ENCODE measurements at regions not wholly inside any gene's neighbourhood (a gene's known extent, or its start where the extent isn't known, plus 50 kb on each side); places are given as distances from the start of the nearest gene placed in this dataset.

DNA sequence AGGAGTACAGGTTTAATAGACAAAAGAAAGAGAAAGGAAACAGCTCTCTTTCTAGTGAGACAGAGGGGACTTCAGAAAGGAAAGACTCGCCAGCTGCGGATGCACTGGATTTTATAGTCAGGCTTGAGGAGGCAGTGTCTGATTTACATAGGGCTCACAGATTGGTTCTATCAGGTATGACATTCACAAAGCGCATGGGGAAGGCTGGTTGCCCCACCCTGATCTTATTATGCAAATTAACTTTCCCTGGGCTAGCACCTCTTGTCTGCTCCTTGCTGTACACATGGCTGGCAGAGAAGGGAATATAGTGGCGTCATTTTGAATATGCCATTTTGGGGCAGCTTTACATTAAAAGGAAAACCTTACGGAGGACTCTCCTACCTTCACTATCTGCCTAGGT, 938.4 kb upstream of the SEMA6D start:
- DNase-seq (ENCODE audit: low read depth, low spot score) = no peak
- Mint-ChIP-seq H3K4me1 (no peaks in the 10 kb centered on the region), H3K4me3 (no peak overlapping the region), H3K9me3 (no peaks in the 10 kb centered on the region), H3K27me3 (ENCODE audit: low read depth) (no peaks in the 10 kb centered on the region), H3K27ac (ENCODE audit: unreplicated experiment) (no peak overlapping the region), H3K36me3 (ENCODE audit: low read depth) (no peaks in the 10 kb centered on the region)
- TF ChIP-seq, protein P1, sequence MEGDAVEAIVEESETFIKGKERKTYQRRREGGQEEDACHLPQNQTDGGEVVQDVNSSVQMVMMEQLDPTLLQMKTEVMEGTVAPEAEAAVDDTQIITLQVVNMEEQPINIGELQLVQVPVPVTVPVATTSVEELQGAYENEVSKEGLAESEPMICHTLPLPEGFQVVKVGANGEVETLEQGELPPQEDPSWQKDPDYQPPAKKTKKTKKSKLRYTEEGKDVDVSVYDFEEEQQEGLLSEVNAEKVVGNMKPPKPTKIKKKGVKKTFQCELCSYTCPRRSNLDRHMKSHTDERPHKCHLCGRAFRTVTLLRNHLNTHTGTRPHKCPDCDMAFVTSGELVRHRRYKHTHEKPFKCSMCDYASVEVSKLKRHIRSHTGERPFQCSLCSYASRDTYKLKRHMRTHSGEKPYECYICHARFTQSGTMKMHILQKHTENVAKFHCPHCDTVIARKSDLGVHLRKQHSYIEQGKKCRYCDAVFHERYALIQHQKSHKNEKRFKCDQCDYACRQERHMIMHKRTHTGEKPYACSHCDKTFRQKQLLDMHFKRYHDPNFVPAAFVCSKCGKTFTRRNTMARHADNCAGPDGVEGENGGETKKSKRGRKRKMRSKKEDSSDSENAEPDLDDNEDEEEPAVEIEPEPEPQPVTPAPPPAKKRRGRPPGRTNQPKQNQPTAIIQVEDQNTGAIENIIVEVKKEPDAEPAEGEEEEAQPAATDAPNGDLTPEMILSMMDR (conservative IDR thresholded peaks at IDR 0.05) = no peak

DNA sequence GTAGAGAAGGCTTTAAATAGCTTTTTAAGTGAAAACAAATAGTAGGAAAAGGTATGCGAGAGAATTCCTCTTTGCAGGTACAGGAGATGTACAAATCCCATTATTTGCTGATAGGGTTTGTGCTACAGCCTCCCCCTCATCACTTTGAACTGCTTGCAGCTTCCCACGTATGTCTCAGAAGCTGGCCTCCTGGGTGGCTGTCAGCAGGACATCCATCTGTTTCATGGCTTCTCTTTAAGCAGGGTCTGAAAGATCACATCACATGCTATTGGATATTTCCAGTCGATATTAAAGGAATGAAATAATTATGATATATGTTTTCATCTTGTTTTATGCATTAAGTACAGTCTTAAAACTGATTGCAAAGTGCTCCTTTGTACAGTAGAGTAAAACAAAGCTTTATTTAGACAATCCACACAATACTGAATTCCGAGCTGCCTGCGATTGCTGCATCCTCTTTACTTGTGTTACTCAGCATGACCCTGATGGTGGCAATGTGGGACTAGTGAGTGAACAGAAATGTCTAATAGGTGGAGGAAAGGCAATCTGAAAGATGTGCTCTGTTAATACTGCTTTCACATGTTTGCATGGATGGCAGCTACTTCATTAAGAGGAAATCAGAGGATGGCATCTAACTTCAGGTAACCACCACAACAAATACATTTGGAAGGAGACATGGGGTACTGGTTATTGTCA, 930.6 kb upstream of the SEMA6D start:
- Mint-ChIP-seq H3K27me3 (ENCODE audit: low read depth) (no peaks in the 10 kb centered on the region), H3K4me1 (peaks cover 4% of the 10 kb centered on the region), H3K27ac (ENCODE audit: unreplicated experiment) (no peak overlapping the region), H3K36me3 (ENCODE audit: low read depth) (no peaks in the 10 kb centered on the region), H3K9me3 (peaks cover 3% of the 10 kb centered on the region), H3K4me3 (no peak overlapping the region)
- DNase-seq (ENCODE audit: low read depth, low spot score) = no peak
- TF ChIP-seq, protein P1 (conservative IDR thresholded peaks at IDR 0.05) = no peak

DNA sequence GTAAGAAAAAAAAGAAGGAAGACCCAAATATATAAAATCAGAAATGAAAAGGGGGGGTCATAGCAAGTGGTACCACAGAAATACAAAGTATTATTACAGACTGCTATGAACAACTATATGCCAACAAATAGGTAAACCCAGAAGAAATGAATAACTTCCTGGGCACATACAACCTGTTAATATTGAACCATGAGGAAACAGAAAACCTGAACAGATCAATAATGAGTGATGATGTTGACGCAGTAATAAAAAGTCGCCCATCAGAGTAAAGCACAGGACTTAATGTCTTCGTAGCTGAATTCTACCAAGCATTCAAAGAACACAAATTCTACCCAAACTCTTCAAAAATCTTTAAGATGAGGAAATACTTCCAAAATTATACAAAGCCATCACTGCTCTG, 921.6 kb upstream of the SEMA6D start:
- TF ChIP-seq, protein P1 (conservative IDR thresholded peaks at IDR 0.05) = no peak
- H3K27me3 Mint-ChIP-seq (ENCODE audit: low read depth) = no peaks in the 10 kb centered on the region
- no peak for DNase-seq (ENCODE audit: low read depth, low spot score)
- H3K9me3 Mint-ChIP-seq = peaks cover 8% of the 10 kb centered on the region
- H3K4me3 Mint-ChIP-seq = no peak overlapping the region
- peaks cover 9% of the 10 kb centered on the region for H3K4me1 Mint-ChIP-seq
- no peak overlapping the region for H3K27ac Mint-ChIP-seq (ENCODE audit: unreplicated experiment)
- no peaks in the 10 kb centered on the region for H3K36me3 Mint-ChIP-seq (ENCODE audit: low read depth)

DNA sequence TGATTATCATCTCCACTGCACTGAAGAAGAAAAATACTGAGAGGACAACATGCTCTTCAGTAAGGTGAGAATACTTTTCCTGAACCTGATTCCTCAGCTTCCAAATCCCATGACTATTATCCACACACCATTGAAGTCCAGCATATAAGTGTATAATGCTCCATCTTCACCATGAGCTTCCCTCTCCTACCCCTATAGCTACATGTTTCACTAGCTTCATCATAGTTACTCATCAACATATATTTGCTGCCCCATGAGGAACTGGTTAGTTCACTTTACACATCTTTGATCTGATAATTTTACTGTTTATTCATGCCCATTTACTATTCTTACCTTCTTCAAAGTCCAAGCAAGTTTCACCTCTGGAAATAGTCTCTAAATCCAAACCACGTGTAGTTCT, 908.5 kb upstream of the SEMA6D start:
- no peak for DNase-seq (ENCODE audit: low read depth, low spot score)
- Mint-ChIP-seq H3K36me3 (ENCODE audit: low read depth) (no peaks in the 10 kb centered on the region), H3K4me3 (no peak overlapping the region), H3K9me3 (peaks cover 6% of the 10 kb centered on the region), H3K4me1 (no peaks in the 10 kb centered on the region), H3K27ac (ENCODE audit: unreplicated experiment) (no peak overlapping the region), H3K27me3 (ENCODE audit: low read depth) (no peaks in the 10 kb centered on the region)
- TF ChIP-seq, protein P1 (conservative IDR thresholded peaks at IDR 0.05) = no peak

DNA sequence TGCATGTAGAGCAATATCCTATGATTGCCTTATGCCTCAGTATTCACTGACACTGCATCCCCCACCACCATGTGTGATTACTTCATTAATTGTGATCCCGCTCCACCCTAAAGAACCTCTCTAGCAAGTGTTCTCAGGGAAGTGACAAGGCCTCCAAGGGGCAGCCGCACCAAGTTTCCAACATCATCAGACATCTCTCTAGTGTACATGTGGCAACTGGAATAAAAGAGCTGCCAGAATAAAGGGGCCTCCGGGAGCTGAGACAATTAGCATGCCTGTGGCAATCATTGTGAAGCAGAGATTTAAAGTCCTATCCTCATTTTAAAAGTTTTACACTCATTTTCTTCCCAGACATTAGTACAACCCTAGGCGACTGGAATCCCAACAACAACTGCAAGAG, 902.1 kb upstream of the SEMA6D start:
- no peaks in the 10 kb centered on the region for H3K36me3 Mint-ChIP-seq (ENCODE audit: low read depth)
- no peak overlapping the region for H3K4me3 Mint-ChIP-seq
- DNase-seq (ENCODE audit: low read depth, low spot score) = no peak
- H3K9me3 Mint-ChIP-seq = peaks cover 5% of the 10 kb centered on the region
- H3K27me3 Mint-ChIP-seq (ENCODE audit: low read depth) = no peaks in the 10 kb centered on the region
- TF ChIP-seq, protein P1 (conservative IDR thresholded peaks at IDR 0.05) = no peak
- no peak overlapping the region for H3K27ac Mint-ChIP-seq (ENCODE audit: unreplicated experiment)
- H3K4me1 Mint-ChIP-seq = peaks cover 6% of the 10 kb centered on the region
